Chondrocyte (in vitro differentiated cells): ENCODE measurements at regions not wholly inside any gene's neighbourhood (a gene's known extent, or its start where the extent isn't known, plus 50 kb on each side); places are given as distances from the start of the nearest gene placed in this dataset.

ENCODE experiments used
- DNase-seq: peaks from one replicate; pipeline ENCODE4 v3.0.0; 2021; ENCODE audit warnings: mixed read lengths, low spot score
- H3K27ac Mint-ChIP-seq: one replicate; pipeline ENCODE4 v1.8.0; 2021; ENCODE audit warnings: mild to moderate bottlenecking, moderate library complexity, mixed read lengths; ENCODE audit not compliant: unreplicated experiment
- H3K27me3 Mint-ChIP-seq: 2 replicates; pipeline ENCODE4 v1.8.0; 2021; ENCODE audit warnings: low read depth, mixed read lengths
- H3K36me3 Mint-ChIP-seq: 2 replicates; pipeline ENCODE4 v1.8.0; 2021; ENCODE audit warnings: low read depth, mixed read lengths
- H3K4me1 Mint-ChIP-seq: 2 replicates; pipeline ENCODE4 v1.8.0; 2021; ENCODE audit warnings: low read depth, mild to moderate bottlenecking, mixed read lengths
- H3K4me3 Mint-ChIP-seq: one replicate; pipeline ENCODE4 v1.8.0; 2021; ENCODE audit warnings: mild to moderate bottlenecking, moderate library complexity, mixed read lengths; ENCODE audit not compliant: unreplicated experiment
- H3K9me3 Mint-ChIP-seq: 2 replicates; pipeline ENCODE4 v1.8.0; 2021; ENCODE audit warnings: low read depth, mixed read lengths
- TF ChIP-seq, protein P1 (sequence below): fragments of 200-600 bp; sonication (generic); IDR thresholded peaks from 2 replicates; pipeline ENCODE4 v1.5.0; 2021; ENCODE audit warnings: antibody characterized with exemption, mild to moderate bottlenecking, moderate library complexity

DNA sequence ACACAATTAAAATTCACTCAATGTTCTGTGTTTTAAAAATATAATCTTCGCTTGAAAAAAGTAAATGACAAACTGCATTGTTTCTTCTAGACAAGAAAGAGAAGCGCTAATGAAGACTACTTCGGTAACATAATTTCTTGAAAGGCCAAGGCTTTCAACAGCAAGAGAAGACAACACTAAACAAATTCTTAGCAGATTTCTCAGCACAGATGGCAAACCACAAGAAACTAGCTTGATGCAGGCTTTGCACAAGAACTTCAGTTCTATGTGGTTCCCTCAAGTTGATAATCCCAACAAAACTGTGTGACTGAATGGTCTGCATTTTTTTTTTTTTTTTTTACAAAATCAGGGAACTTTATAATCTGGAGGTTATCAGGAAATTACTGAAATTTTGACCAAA lies 447.4 kb upstream of the NRSN1 start:
- Mint-ChIP-seq H3K4me3 (no peak overlapping the region), H3K27me3 (no peaks in the 10 kb centered on the region), H3K4me1 (no peaks in the 10 kb centered on the region), H3K36me3 (peaks cover 11% of the 10 kb centered on the region), H3K27ac (no peak overlapping the region), H3K9me3 (peaks cover 23% of the 10 kb centered on the region)
- no peak for DNase-seq
- TF ChIP-seq, protein P1, sequence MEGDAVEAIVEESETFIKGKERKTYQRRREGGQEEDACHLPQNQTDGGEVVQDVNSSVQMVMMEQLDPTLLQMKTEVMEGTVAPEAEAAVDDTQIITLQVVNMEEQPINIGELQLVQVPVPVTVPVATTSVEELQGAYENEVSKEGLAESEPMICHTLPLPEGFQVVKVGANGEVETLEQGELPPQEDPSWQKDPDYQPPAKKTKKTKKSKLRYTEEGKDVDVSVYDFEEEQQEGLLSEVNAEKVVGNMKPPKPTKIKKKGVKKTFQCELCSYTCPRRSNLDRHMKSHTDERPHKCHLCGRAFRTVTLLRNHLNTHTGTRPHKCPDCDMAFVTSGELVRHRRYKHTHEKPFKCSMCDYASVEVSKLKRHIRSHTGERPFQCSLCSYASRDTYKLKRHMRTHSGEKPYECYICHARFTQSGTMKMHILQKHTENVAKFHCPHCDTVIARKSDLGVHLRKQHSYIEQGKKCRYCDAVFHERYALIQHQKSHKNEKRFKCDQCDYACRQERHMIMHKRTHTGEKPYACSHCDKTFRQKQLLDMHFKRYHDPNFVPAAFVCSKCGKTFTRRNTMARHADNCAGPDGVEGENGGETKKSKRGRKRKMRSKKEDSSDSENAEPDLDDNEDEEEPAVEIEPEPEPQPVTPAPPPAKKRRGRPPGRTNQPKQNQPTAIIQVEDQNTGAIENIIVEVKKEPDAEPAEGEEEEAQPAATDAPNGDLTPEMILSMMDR: no peak

DNA sequence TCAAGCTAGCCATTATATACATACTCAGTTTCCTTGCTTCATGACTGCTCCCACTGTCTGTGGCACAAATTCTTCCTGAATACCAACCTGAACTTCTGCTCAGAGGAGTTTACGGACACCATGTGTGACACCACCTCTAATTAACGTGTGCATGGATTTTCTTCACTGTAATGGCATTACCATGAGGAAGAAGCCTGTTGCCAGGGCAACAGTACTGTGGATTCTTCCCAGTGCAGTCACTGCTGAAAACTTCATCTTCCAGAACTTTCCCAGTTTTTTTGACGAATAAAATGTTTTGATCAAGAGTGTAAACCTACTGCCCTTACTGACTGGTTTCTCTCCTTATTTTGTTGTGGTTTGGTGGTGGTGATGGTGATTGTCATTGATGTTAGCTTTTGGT lies 444.3 kb upstream of the NRSN1 start:
- no peaks in the 10 kb centered on the region for H3K27me3 Mint-ChIP-seq
- no peak for DNase-seq
- H3K4me1 Mint-ChIP-seq: no peaks in the 10 kb centered on the region
- H3K9me3 Mint-ChIP-seq: peaks cover 3% of the 10 kb centered on the region
- TF ChIP-seq, protein P1: no peak
- H3K36me3 Mint-ChIP-seq: no peaks in the 10 kb centered on the region
- no peak overlapping the region for H3K27ac Mint-ChIP-seq
- H3K4me3 Mint-ChIP-seq: no peak overlapping the region

DNA sequence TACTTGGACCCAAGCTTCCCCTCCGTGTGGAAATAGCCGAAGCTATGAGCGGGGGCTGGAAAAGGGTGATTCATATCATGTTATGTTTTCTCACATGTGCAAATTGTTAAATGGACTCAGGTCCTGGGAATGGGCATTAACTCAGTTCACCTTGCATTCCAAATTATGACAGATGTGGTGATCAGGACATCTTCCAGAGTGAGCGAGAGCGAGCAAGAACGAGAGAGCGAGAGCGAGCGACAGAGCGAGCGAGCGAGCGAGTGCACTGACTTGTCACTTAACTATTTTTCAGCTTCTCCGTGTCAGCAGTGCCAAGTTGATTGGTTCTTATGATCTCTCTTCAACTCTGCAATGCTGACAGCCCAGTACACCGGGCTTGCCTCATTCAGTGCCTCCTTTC lies 437.4 kb upstream of the NRSN1 start:
- no peak overlapping the region for H3K27ac Mint-ChIP-seq
- TF ChIP-seq, protein P1: no peak

DNA sequence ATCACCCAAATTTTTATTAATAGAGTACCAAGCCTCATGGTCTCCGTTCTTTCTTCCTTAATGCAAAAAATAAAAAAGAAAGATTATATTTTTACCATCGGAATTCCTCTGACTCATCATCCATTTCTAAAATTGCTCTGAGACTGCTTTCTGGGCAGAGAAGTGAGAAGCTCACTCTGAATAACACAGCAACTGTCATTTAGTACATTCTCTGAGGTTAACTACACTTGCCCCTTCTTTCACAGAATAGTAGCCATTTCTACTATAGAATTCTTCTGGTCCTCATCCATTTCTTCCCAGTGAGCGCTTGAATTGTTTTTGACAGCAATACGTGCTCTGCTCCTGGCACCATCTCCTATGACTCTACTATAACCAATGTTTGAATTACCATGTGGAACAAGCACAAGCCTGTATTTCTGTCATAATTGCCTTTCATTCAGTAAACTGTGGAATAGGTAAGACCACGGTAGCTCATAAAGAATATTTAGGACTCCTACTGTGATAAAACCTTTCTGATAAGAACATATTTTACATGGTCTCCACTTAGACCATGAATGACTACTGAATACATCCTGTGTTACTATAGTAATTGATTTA lies 435.5 kb upstream of the NRSN1 start:
- Mint-ChIP-seq H3K4me3 (no peak overlapping the region), H3K36me3 (no peaks in the 10 kb centered on the region), H3K27me3 (no peaks in the 10 kb centered on the region), H3K9me3 (no peaks in the 10 kb centered on the region), H3K4me1 (peaks cover 8% of the 10 kb centered on the region), H3K27ac (no peak overlapping the region)
- TF ChIP-seq, protein P1: no peak
- no peak for DNase-seq

More for the DNA sequence above, 437.4 kb upstream of the NRSN1 start:
- H3K9me3 Mint-ChIP-seq: no peaks in the 10 kb centered on the region
- no peaks in the 10 kb centered on the region for H3K27me3 Mint-ChIP-seq
- peaks cover 8% of the 10 kb centered on the region for H3K4me1 Mint-ChIP-seq
- no peak for DNase-seq
- H3K4me3 Mint-ChIP-seq: no peak overlapping the region
- no peaks in the 10 kb centered on the region for H3K36me3 Mint-ChIP-seq

DNA sequence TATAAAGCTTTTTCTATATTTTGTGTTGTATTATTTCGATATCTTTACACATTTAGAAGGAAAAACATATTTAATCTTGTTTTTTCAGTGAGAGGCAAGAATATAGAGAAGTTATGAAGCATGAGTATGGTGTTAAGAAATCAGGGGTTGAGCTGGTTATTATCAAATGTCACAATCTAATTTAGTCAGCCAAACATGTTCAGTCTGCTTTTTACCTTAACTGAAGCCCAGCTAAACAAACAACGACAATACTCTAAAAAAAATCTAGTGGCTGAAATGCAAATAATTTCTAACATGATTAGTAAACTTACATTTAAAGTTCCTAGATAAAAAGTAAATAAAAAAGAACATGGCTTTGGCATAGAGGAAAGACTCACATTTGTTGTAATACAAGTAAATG lies 433.8 kb upstream of the NRSN1 start:
- Mint-ChIP-seq H3K27ac (no peak overlapping the region), H3K27me3 (no peaks in the 10 kb centered on the region), H3K4me3 (no peak overlapping the region), H3K9me3 (no peaks in the 10 kb centered on the region), H3K4me1 (peaks cover 8% of the 10 kb centered on the region), H3K36me3 (no peaks in the 10 kb centered on the region)
- DNase-seq: no peak
- TF ChIP-seq, protein P1: no peak
